ENCODE measurements at regions not wholly inside any gene's neighbourhood (a gene's known extent, or its start where the extent isn't known, plus 50 kb on each side); places are given as distances from the start of the nearest gene placed in this dataset.

DNA sequence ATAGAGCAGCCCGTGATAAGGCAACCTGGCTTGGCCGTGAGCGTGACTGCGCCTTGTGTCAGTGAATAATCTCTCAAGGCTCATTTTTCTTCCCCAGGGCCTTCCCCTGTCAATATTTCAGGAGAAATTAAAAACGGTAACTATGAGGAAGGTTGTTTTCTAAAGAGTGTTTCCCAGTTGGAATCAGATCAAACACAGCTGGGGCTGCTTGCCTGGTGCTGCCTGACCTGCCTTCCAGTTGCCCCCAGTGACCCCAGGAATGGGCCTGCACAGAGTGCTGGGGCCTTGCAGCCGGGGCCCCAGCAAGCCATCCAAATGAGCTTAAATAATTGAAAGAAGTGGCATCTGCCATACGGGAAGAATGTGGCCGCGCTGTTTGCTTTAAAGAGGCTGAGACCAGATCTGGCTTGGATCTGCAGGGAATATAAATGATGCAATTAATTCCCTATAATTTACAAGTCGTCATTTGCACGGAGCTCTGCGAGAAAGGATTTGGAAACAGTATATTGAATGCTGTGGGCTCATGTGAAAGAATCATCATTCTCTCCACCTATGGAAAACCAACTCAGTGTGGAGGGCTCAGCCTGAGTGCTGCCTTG, 203.9 kb downstream of the C1orf94 start:
- Histone ChIP-seq H4K20me1 (ENCODE audit: control insufficient read depth, extremely low read depth, insufficient read depth, low read length) (no peaks in the 10 kb centered on the region), H3K27ac (ENCODE audit: insufficient read depth, low read length) (no peak overlapping the region), H3K9ac (ENCODE audit: insufficient read depth, low read length) (no peak overlapping the region), H3K79me2 (ENCODE audit: control insufficient read depth, insufficient read depth, low read length) (no peaks in the 10 kb centered on the region), H2AFZ (ENCODE audit: low read length) (no peak overlapping the region), H3K27me3 (ENCODE audit: control insufficient read depth, insufficient read depth, low read length) (peaks cover 3% of the 10 kb centered on the region), H3K4me1 (ENCODE audit: control insufficient read depth, extremely low read depth, insufficient read depth, low read length) (no peaks in the 10 kb centered on the region), H3K4me2 (ENCODE audit: extremely low read depth, insufficient read depth, low read length) (no peak overlapping the region), H3K4me3 (replicated peaks in 1 of 4; ENCODE audit: control extremely low read depth in 1 of 4, insufficient read depth in 1 of 4, low read depth in 3 of 4, low read length in 4 of 4) (no peak overlapping the region), H3K9me3 (ENCODE audit: control insufficient read depth, insufficient read depth, low read depth, low read length) (no peaks in the 10 kb centered on the region), H3K36me3 (ENCODE audit: control insufficient read depth, insufficient read depth, low read length) (no peaks in the 10 kb centered on the region)
- DNase-seq (ENCODE audit: low read depth in 2 of 2), result no peak
- TF ChIP-seq, protein P1, sequence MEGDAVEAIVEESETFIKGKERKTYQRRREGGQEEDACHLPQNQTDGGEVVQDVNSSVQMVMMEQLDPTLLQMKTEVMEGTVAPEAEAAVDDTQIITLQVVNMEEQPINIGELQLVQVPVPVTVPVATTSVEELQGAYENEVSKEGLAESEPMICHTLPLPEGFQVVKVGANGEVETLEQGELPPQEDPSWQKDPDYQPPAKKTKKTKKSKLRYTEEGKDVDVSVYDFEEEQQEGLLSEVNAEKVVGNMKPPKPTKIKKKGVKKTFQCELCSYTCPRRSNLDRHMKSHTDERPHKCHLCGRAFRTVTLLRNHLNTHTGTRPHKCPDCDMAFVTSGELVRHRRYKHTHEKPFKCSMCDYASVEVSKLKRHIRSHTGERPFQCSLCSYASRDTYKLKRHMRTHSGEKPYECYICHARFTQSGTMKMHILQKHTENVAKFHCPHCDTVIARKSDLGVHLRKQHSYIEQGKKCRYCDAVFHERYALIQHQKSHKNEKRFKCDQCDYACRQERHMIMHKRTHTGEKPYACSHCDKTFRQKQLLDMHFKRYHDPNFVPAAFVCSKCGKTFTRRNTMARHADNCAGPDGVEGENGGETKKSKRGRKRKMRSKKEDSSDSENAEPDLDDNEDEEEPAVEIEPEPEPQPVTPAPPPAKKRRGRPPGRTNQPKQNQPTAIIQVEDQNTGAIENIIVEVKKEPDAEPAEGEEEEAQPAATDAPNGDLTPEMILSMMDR (conservative IDR thresholded peaks at IDR 0.05 in 1 of 2, IDR thresholded peaks at IDR 0.05 in 1 of 2; ENCODE audit: low read depth in 1 of 2, low read length in 2 of 2), result no peak
- TF ChIP-seq EZH2 (IDR thresholded peaks at IDR 0.05; ENCODE audit: low read length, missing control alignments), result no peak

DNA sequence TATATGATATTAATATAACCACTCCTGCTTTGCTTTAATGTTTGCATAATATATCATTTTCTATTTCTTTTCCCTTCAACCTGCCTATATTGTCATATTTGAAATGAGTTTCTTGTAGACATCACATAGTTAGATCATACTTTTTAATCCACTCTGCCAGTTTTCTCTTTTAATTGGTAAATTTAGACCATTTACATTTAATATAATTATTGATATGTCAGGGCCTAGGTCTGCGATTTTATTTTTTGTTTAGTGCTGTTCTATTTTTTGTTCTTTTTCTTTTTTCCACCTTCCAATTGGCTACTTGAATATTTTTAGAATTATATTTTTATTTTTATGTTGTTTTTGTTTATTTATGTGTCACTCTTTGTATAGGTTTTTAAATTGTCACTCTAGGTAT, 213.3 kb downstream of the C1orf94 start:
- H3K4me2 ChIP-seq (ENCODE audit: extremely low read depth, insufficient read depth, low read length), result no peak overlapping the region
- no peaks in the 10 kb centered on the region for H3K27me3 ChIP-seq (ENCODE audit: control insufficient read depth, insufficient read depth, low read length)
- no peak overlapping the region for H3K4me3 ChIP-seq (replicated peaks in 1 of 4; ENCODE audit: control extremely low read depth in 1 of 4, insufficient read depth in 1 of 4, low read depth in 3 of 4, low read length in 4 of 4)
- H3K36me3 ChIP-seq (ENCODE audit: control insufficient read depth, insufficient read depth, low read length), result no peaks in the 10 kb centered on the region
- H3K9ac ChIP-seq (ENCODE audit: insufficient read depth, low read length), result no peak overlapping the region
- H3K9me3 ChIP-seq (ENCODE audit: control insufficient read depth, insufficient read depth, low read depth, low read length), result no peaks in the 10 kb centered on the region
- H3K79me2 ChIP-seq (ENCODE audit: control insufficient read depth, insufficient read depth, low read length), result no peaks in the 10 kb centered on the region
- no peak for DNase-seq (ENCODE audit: low read depth in 2 of 2)
- H2AFZ ChIP-seq (ENCODE audit: low read length), result no peak overlapping the region
- TF ChIP-seq EZH2 (IDR thresholded peaks at IDR 0.05; ENCODE audit: low read length, missing control alignments), result no peak
- TF ChIP-seq, protein P1 (conservative IDR thresholded peaks at IDR 0.05 in 1 of 2, IDR thresholded peaks at IDR 0.05 in 1 of 2; ENCODE audit: low read depth in 1 of 2, low read length in 2 of 2), result no peak
- H3K27ac ChIP-seq (ENCODE audit: insufficient read depth, low read length), result no peak overlapping the region
- H3K4me1 ChIP-seq (ENCODE audit: control insufficient read depth, extremely low read depth, insufficient read depth, low read length), result no peaks in the 10 kb centered on the region
- no peaks in the 10 kb centered on the region for H4K20me1 ChIP-seq (ENCODE audit: control insufficient read depth, extremely low read depth, insufficient read depth, low read length)

DNA sequence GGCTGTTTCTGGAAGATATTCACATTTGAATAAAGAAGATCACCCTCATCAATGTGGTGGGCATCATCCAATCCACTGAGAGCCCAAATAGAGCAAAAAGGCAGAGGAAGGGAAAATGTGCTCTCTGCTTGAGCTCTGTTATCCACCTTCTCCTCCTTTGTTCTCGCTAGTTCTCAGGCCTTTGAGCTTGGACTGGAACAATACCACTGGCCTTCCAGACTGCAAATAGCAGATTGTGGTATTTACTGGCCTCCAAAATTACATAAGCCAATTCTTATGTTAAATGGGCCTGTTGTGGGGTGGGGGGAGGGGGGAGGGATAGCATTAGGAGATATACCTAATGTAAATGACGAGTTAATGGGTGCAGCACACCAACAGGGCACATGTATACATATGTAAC, 219.3 kb downstream of the C1orf94 start:
- H3K36me3 ChIP-seq (ENCODE audit: control insufficient read depth, insufficient read depth, low read length), result no peaks in the 10 kb centered on the region
- H2AFZ ChIP-seq (ENCODE audit: low read length), result no peak overlapping the region
- H3K27me3 ChIP-seq (ENCODE audit: control insufficient read depth, insufficient read depth, low read length), result no peaks in the 10 kb centered on the region
- TF ChIP-seq, protein P1 (conservative IDR thresholded peaks at IDR 0.05 in 1 of 2, IDR thresholded peaks at IDR 0.05 in 1 of 2; ENCODE audit: low read depth in 1 of 2, low read length in 2 of 2), result no peak
- TF ChIP-seq EZH2 (IDR thresholded peaks at IDR 0.05; ENCODE audit: low read length, missing control alignments), result no peak
- H3K4me1 ChIP-seq (ENCODE audit: control insufficient read depth, extremely low read depth, insufficient read depth, low read length), result no peaks in the 10 kb centered on the region
- H3K9me3 ChIP-seq (ENCODE audit: control insufficient read depth, insufficient read depth, low read depth, low read length), result no peaks in the 10 kb centered on the region
- no peaks in the 10 kb centered on the region for H4K20me1 ChIP-seq (ENCODE audit: control insufficient read depth, extremely low read depth, insufficient read depth, low read length)
- DNase-seq (ENCODE audit: low read depth in 2 of 2), result no peak
- no peak overlapping the region for H3K9ac ChIP-seq (ENCODE audit: insufficient read depth, low read length)
- H3K4me3 ChIP-seq (replicated peaks in 1 of 4; ENCODE audit: control extremely low read depth in 1 of 4, insufficient read depth in 1 of 4, low read depth in 3 of 4, low read length in 4 of 4), result no peak overlapping the region
- no peak overlapping the region for H3K4me2 ChIP-seq (ENCODE audit: extremely low read depth, insufficient read depth, low read length)
- H3K27ac ChIP-seq (ENCODE audit: insufficient read depth, low read length), result no peak overlapping the region
- no peaks in the 10 kb centered on the region for H3K79me2 ChIP-seq (ENCODE audit: control insufficient read depth, insufficient read depth, low read length)
